ENCODE measurements at regions not wholly inside any gene's neighbourhood (a gene's known extent, or its start where the extent isn't known, plus 50 kb on each side); places are given as distances from the start of the nearest gene placed in this dataset.
"Not testable (repeated sequence)": the region's sequence is repeated elsewhere in the genome, so short reads cannot be mapped to it uniquely, and the experiment has no call there.

DNA sequence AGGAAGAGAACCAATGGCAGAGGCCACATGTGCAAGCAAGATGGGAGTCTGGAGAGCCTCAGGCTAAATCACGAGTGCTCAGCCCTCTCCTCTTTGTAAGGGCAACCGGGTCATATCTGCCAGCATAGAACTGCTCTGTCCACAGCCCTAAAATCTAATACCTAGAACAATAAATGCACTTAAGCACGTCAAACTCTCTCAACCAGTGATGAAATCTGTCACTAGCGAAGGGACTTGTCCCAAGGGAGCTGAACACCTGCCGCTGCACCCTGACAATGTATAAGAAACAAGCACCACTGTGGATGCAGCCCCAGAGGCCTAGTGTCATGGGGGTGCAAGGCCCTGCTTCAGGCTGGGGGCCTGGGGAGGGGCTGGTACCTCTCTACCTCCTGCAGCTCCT, 82.5 kb downstream of the PRL start:
- Histone ChIP-seq H4K20me1 (ENCODE audit: insufficient read depth, low read length) (no peaks in the 10 kb centered on the region), H3K9ac (ENCODE audit: low read length) (no peak overlapping the region), H3K27ac (ENCODE audit: low read depth, low read length) (no peak overlapping the region), H3K36me3 (ENCODE audit: insufficient read depth, low read length) (no peaks in the 10 kb centered on the region), H2AFZ (ENCODE audit: low read depth, low read length) (no peak overlapping the region), H3K4me1 (ENCODE audit: insufficient read depth, low read length) (no peaks in the 10 kb centered on the region), H3K27me3 (ENCODE audit: insufficient read depth, low read length) (no peaks in the 10 kb centered on the region), H3K4me2 (ENCODE audit: low read length) (no peak overlapping the region), H3K4me3 (ENCODE audit: insufficient read depth, low read depth, low read length) (no peak overlapping the region), H3K9me3 (ENCODE audit: insufficient read depth, low read depth, low read length) (no peaks in the 10 kb centered on the region), H3K79me2 (ENCODE audit: insufficient read depth, low read length) (no peaks in the 10 kb centered on the region)
- H3K27me3 Mint-ChIP-seq (ENCODE audit: low read depth, unreplicated experiment): no peaks in the 10 kb centered on the region
- H3K27ac Mint-ChIP-seq (ENCODE audit: unreplicated experiment): no peak overlapping the region
- no peak overlapping the region for H3K4me3 Mint-ChIP-seq (ENCODE audit: unreplicated experiment)
- TF ChIP-seq, protein P1, sequence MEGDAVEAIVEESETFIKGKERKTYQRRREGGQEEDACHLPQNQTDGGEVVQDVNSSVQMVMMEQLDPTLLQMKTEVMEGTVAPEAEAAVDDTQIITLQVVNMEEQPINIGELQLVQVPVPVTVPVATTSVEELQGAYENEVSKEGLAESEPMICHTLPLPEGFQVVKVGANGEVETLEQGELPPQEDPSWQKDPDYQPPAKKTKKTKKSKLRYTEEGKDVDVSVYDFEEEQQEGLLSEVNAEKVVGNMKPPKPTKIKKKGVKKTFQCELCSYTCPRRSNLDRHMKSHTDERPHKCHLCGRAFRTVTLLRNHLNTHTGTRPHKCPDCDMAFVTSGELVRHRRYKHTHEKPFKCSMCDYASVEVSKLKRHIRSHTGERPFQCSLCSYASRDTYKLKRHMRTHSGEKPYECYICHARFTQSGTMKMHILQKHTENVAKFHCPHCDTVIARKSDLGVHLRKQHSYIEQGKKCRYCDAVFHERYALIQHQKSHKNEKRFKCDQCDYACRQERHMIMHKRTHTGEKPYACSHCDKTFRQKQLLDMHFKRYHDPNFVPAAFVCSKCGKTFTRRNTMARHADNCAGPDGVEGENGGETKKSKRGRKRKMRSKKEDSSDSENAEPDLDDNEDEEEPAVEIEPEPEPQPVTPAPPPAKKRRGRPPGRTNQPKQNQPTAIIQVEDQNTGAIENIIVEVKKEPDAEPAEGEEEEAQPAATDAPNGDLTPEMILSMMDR (IDR thresholded peaks at IDR 0.05; ENCODE audit: insufficient read depth, low read depth, low read length): no peak
- TF ChIP-seq EZH2 (IDR thresholded peaks at IDR 0.05; ENCODE audit: insufficient read depth, low read length): no peak
- H3K4me1 Mint-ChIP-seq (ENCODE audit: low read depth, unreplicated experiment): peaks cover 2% of the 10 kb centered on the region
- H3K9me3 Mint-ChIP-seq (ENCODE audit: unreplicated experiment): peaks cover 3% of the 10 kb centered on the region
- no peaks in the 10 kb centered on the region for H3K36me3 Mint-ChIP-seq (ENCODE audit: low read depth, unreplicated experiment)
- no peak for FAIRE-seq
- no peak for DNase-seq (ENCODE audit: low read depth)

DNA sequence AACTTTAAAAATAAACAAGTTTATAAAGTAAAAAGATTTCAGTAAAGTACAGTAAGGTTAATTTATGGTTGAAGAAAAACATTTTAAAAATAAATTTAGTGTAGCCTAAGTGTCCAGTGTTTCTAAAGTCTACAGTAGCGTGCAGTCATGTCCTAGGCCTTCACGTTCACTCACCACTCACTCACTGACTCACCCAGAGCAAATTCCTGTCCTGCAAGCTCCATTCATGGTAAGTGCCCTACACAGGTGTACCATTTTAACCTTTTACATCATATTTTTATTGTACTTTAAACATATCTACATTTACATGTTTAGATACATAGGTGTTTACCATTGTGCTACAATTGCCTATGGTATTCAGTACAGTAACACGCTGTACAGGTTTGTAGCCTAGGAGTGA, 81.4 kb downstream of the PRL start:
- not testable (repeated sequence) for H3K4me1 ChIP-seq (ENCODE audit: insufficient read depth, low read length); DNase-seq (ENCODE audit: low read depth); H3K4me3 ChIP-seq (ENCODE audit: insufficient read depth, low read depth, low read length); H4K20me1 ChIP-seq (ENCODE audit: insufficient read depth, low read length); H3K27ac Mint-ChIP-seq (ENCODE audit: unreplicated experiment); H3K4me3 Mint-ChIP-seq (ENCODE audit: unreplicated experiment); H3K27me3 Mint-ChIP-seq (ENCODE audit: low read depth, unreplicated experiment); H3K4me1 Mint-ChIP-seq (ENCODE audit: low read depth, unreplicated experiment); H3K9me3 Mint-ChIP-seq (ENCODE audit: unreplicated experiment); H2AFZ ChIP-seq (ENCODE audit: low read depth, low read length); H3K4me2 ChIP-seq (ENCODE audit: low read length); H3K9me3 ChIP-seq (ENCODE audit: insufficient read depth, low read depth, low read length); H3K27me3 ChIP-seq (ENCODE audit: insufficient read depth, low read length); FAIRE-seq; H3K27ac ChIP-seq (ENCODE audit: low read depth, low read length); H3K36me3 ChIP-seq (ENCODE audit: insufficient read depth, low read length); H3K9ac ChIP-seq (ENCODE audit: low read length); H3K36me3 Mint-ChIP-seq (ENCODE audit: low read depth, unreplicated experiment); H3K79me2 ChIP-seq (ENCODE audit: insufficient read depth, low read length)

DNA sequence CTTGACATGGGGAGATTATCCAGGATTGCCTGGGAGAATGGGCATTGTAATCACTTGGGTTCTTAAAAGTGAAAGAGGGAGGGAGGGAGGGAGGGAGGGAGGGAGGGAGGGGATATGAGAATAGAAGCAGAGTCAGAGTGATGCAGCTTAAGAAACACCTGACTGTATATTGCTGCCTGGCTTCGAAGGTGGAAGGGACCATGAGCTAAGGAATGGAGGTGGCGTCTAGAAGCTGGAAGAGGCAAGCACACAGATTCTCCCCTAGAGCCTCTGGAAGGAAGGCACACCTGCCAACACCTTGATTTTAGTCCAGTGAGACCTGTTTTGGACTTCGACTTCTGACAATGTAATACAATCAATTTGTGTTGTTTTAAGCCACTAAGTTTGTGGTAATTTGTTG, 78.4 kb downstream of the PRL start:
- no peak for FAIRE-seq

More for the DNA sequence above, 78.4 kb downstream of the PRL start:
- Mint-ChIP-seq H3K9me3 (ENCODE audit: unreplicated experiment) (no peaks in the 10 kb centered on the region), H3K27ac (ENCODE audit: unreplicated experiment) (no peak overlapping the region), H3K4me1 (ENCODE audit: low read depth, unreplicated experiment) (peaks cover 10% of the 10 kb centered on the region), H3K27me3 (ENCODE audit: low read depth, unreplicated experiment) (no peaks in the 10 kb centered on the region), H3K36me3 (ENCODE audit: low read depth, unreplicated experiment) (no peaks in the 10 kb centered on the region), H3K4me3 (ENCODE audit: unreplicated experiment) (no peak overlapping the region)
- H3K9me3 ChIP-seq (ENCODE audit: insufficient read depth, low read depth, low read length): no peaks in the 10 kb centered on the region
- DNase-seq (ENCODE audit: low read depth): no peak
- H4K20me1 ChIP-seq (ENCODE audit: insufficient read depth, low read length): no peaks in the 10 kb centered on the region
- TF ChIP-seq EZH2 (IDR thresholded peaks at IDR 0.05; ENCODE audit: insufficient read depth, low read length): no peak
- TF ChIP-seq, protein P1 (IDR thresholded peaks at IDR 0.05; ENCODE audit: insufficient read depth, low read depth, low read length): no peak
- H3K4me2 ChIP-seq (ENCODE audit: low read length): no peak overlapping the region
- no peak overlapping the region for H3K27ac ChIP-seq (ENCODE audit: low read depth, low read length)
- no peak overlapping the region for H2AFZ ChIP-seq (ENCODE audit: low read depth, low read length)
- H3K4me3 ChIP-seq (ENCODE audit: insufficient read depth, low read depth, low read length): no peak overlapping the region
- no peaks in the 10 kb centered on the region for H3K27me3 ChIP-seq (ENCODE audit: insufficient read depth, low read length)
- no peak overlapping the region for H3K9ac ChIP-seq (ENCODE audit: low read length)
- peaks cover 3% of the 10 kb centered on the region for H3K4me1 ChIP-seq (ENCODE audit: insufficient read depth, low read length)
- no peaks in the 10 kb centered on the region for H3K36me3 ChIP-seq (ENCODE audit: insufficient read depth, low read length)
- no peaks in the 10 kb centered on the region for H3K79me2 ChIP-seq (ENCODE audit: insufficient read depth, low read length)
